IgD-negative memory B cell (primary cell): ENCODE measurements at regions not wholly inside any gene's neighbourhood (a gene's known extent, or its start where the extent isn't known, plus 50 kb on each side); places are given as distances from the start of the nearest gene placed in this dataset.

Source experiments
- H3K27ac Mint-ChIP-seq, 3 donors: one replicate each; pipeline ENCODE4 v1.8.0; 2020 to 2022; ENCODE audit warnings: mild to moderate bottlenecking in 3 of 3, mixed read lengths in 3 of 3, moderate library complexity in 1 of 3
- H3K27me3 Mint-ChIP-seq: one replicate; pipeline ENCODE4 v1.8.0; 2021; ENCODE audit warnings: mixed read lengths
- H3K36me3 Mint-ChIP-seq: one replicate; pipeline ENCODE4 v1.8.0; 2020; ENCODE audit warnings: mild to moderate bottlenecking, mixed read lengths
- H3K4me1 Mint-ChIP-seq, 3 donors: one replicate each; pipeline ENCODE4 v1.8.0; 2020 to 2022; ENCODE audit warnings: mixed read lengths in 3 of 3, mild to moderate bottlenecking in 1 of 3
- H3K4me3 Mint-ChIP-seq, 4 donors: one replicate each; pipeline ENCODE4 v1.8.0; 2020 to 2022; ENCODE audit warnings: mild to moderate bottlenecking in 4 of 4, mixed read lengths in 4 of 4, moderate library complexity in 3 of 4
- H3K9me3 Mint-ChIP-seq, 3 donors: one replicate each; pipeline ENCODE4 v1.8.0; 2020 to 2021; ENCODE audit warnings: mixed read lengths in 3 of 3, mild to moderate bottlenecking in 1 of 3

GRCh38 chr10:31656851-31657433 is 271.7 kb downstream of the ARHGAP12 start:
- peaks cover 0 to 2% (median 0%) of the 10 kb centered on the region in 3 donors for H3K9me3 Mint-ChIP-seq
- H3K4me1 Mint-ChIP-seq: no peaks in the 10 kb centered on the region
- peaks cover 3% of the 10 kb centered on the region for H3K36me3 Mint-ChIP-seq
- H3K27me3 Mint-ChIP-seq: peaks cover 3% of the 10 kb centered on the region
- no peak overlapping the region for H3K27ac Mint-ChIP-seq
- H3K4me3 Mint-ChIP-seq: no peak overlapping the region

- H3K9me3 Mint-ChIP-seq: peaks cover 0 to 3% (median 0%) of the 10 kb centered on the region in 3 donors
- peaks cover 3% of the 10 kb centered on the region for H3K36me3 Mint-ChIP-seq
- no peaks in the 10 kb centered on the region for H3K4me1 Mint-ChIP-seq
- no peak overlapping the region for H3K27ac Mint-ChIP-seq
- H3K4me3 Mint-ChIP-seq: no peak overlapping the region
- peaks cover 5% of the 10 kb centered on the region for H3K27me3 Mint-ChIP-seq
These were observed 276.6 kb downstream of the ARHGAP12 start for GRCh38 chr10:31652038-31652437.

- H3K9me3 Mint-ChIP-seq: peaks cover 0 to 2% (median 0%) of the 10 kb centered on the region in 3 donors
- H3K4me1 Mint-ChIP-seq: no peaks in the 10 kb centered on the region
- H3K36me3 Mint-ChIP-seq: peaks cover 3% of the 10 kb centered on the region
- H3K27ac Mint-ChIP-seq: no peak overlapping the region
- H3K4me3 Mint-ChIP-seq: no peak overlapping the region
- peaks cover 3% of the 10 kb centered on the region for H3K27me3 Mint-ChIP-seq
These were observed 278.6 kb downstream of the ARHGAP12 start for GRCh38 chr10:31650010-31650409.

- no peak overlapping the region for H3K27ac Mint-ChIP-seq
- H3K36me3 Mint-ChIP-seq: peaks cover 3% of the 10 kb centered on the region
- peaks cover 0 to 2% (median 0%) of the 10 kb centered on the region in 3 donors for H3K9me3 Mint-ChIP-seq
- peaks cover 3% of the 10 kb centered on the region for H3K27me3 Mint-ChIP-seq
- H3K4me1 Mint-ChIP-seq: no peaks in the 10 kb centered on the region
- no peak overlapping the region for H3K4me3 Mint-ChIP-seq
These were observed 279.7 kb downstream of the ARHGAP12 start for GRCh38 chr10:31648966-31649365.

- Mint-ChIP-seq H3K4me1 (no peaks in the 10 kb centered on the region), H3K4me3 (no peak overlapping the region), H3K36me3 (peaks cover 3% of the 10 kb centered on the region), H3K27ac (no peak overlapping the region), H3K27me3 (peaks cover 3% of the 10 kb centered on the region), H3K9me3 (peaks cover 0 to 2% (median 0%) of the 10 kb centered on the region in 3 donors)
These were observed 280.8 kb downstream of the ARHGAP12 start for GRCh38 chr10:31647861-31648260.

- Mint-ChIP-seq H3K4me1 (no peaks in the 10 kb centered on the region), H3K4me3 (no peak overlapping the region), H3K27me3 (peaks cover 2% of the 10 kb centered on the region), H3K27ac (no peak overlapping the region), H3K9me3 (peaks cover 0 to 2% (median 0%) of the 10 kb centered on the region in 3 donors), H3K36me3 (no peaks in the 10 kb centered on the region)
These were observed 282.1 kb downstream of the ARHGAP12 start for GRCh38 chr10:31646519-31646918.

GRCh38 chr10:31645786-31646185 is 282.8 kb downstream of the ARHGAP12 start:
- H3K36me3 Mint-ChIP-seq: no peaks in the 10 kb centered on the region
- H3K27ac Mint-ChIP-seq: no peak overlapping the region
- no peak overlapping the region for H3K4me3 Mint-ChIP-seq
- H3K4me1 Mint-ChIP-seq: no peaks in the 10 kb centered on the region
- H3K9me3 Mint-ChIP-seq: peaks cover 0 to 2% (median 2%) of the 10 kb centered on the region in 3 donors
- H3K27me3 Mint-ChIP-seq: peaks cover 5% of the 10 kb centered on the region

- Mint-ChIP-seq H3K4me1 (no peaks in the 10 kb centered on the region), H3K27ac (no peak overlapping the region), H3K36me3 (no peaks in the 10 kb centered on the region), H3K4me3 (no peak overlapping the region), H3K9me3 (peaks cover 2 to 4% (median 2%) of the 10 kb centered on the region in 3 donors), H3K27me3 (peaks cover 5% of the 10 kb centered on the region)
These were observed 283.5 kb downstream of the ARHGAP12 start for GRCh38 chr10:31644931-31645633.

- H3K4me1 Mint-ChIP-seq: no peaks in the 10 kb centered on the region
- peaks cover 2 to 9% (median 9%) of the 10 kb centered on the region in 3 donors for H3K9me3 Mint-ChIP-seq
- no peaks in the 10 kb centered on the region for H3K36me3 Mint-ChIP-seq
- no peak overlapping the region for H3K4me3 Mint-ChIP-seq
- peaks cover 4% of the 10 kb centered on the region for H3K27me3 Mint-ChIP-seq
- H3K27ac Mint-ChIP-seq: no peak overlapping the region
These were observed 286.4 kb downstream of the ARHGAP12 start for GRCh38 chr10:31642281-31642680.

- Mint-ChIP-seq H3K4me3 (no peak overlapping the region), H3K36me3 (no peaks in the 10 kb centered on the region), H3K9me3 (peaks cover 5 to 9% (median 7%) of the 10 kb centered on the region in 3 donors), H3K27me3 (peaks cover 5% of the 10 kb centered on the region), H3K4me1 (no peaks in the 10 kb centered on the region), H3K27ac (no peak overlapping the region)
These were observed 293.1 kb downstream of the ARHGAP12 start for GRCh38 chr10:31635415-31636065.

- no peak overlapping the region for H3K27ac Mint-ChIP-seq
- no peak overlapping the region for H3K4me3 Mint-ChIP-seq
- H3K9me3 Mint-ChIP-seq: peaks cover 5 to 9% (median 5%) of the 10 kb centered on the region in 3 donors
- no peaks in the 10 kb centered on the region for H3K36me3 Mint-ChIP-seq
- peaks cover 5% of the 10 kb centered on the region for H3K27me3 Mint-ChIP-seq
- no peaks in the 10 kb centered on the region for H3K4me1 Mint-ChIP-seq
These were observed 293.6 kb downstream of the ARHGAP12 start for GRCh38 chr10:31635009-31635408.

- Mint-ChIP-seq H3K27me3 (peaks cover 5% of the 10 kb centered on the region), H3K4me1 (no peaks in the 10 kb centered on the region), H3K36me3 (no peaks in the 10 kb centered on the region), H3K27ac (no peak overlapping the region), H3K9me3 (peaks cover 7% of the 10 kb centered on the region in 3 donors), H3K4me3 (no peak overlapping the region)
These were observed 297.6 kb downstream of the ARHGAP12 start for GRCh38 chr10:31630861-31631567.

GRCh38 chr10:31625566-31625965 is 303.1 kb downstream of the ARHGAP12 start:
- Mint-ChIP-seq H3K27me3 (peaks cover 5% of the 10 kb centered on the region), H3K9me3 (peaks cover 8 to 26% (median 12%) of the 10 kb centered on the region in 3 donors), H3K4me3 (no peak overlapping the region), H3K4me1 (no peaks in the 10 kb centered on the region), H3K36me3 (peaks cover 2% of the 10 kb centered on the region), H3K27ac (no peak overlapping the region)

- Mint-ChIP-seq H3K4me1 (no peaks in the 10 kb centered on the region), H3K36me3 (peaks cover 2% of the 10 kb centered on the region), H3K27ac (no peak overlapping the region), H3K4me3 (no peak overlapping the region), H3K27me3 (peaks cover 5% of the 10 kb centered on the region), H3K9me3 (peaks cover 8 to 26% (median 12%) of the 10 kb centered on the region in 3 donors)
These were observed 304.0 kb downstream of the ARHGAP12 start for GRCh38 chr10:31624611-31625010.

GRCh38 chr10:31623947-31624346 is 304.7 kb downstream of the ARHGAP12 start:
- Mint-ChIP-seq H3K27me3 (peaks cover 5% of the 10 kb centered on the region), H3K27ac (no peak overlapping the region), H3K4me1 (no peaks in the 10 kb centered on the region), H3K4me3 (no peak overlapping the region), H3K36me3 (peaks cover 2% of the 10 kb centered on the region), H3K9me3 (peaks cover 8 to 26% (median 12%) of the 10 kb centered on the region in 3 donors)
